GM12878 (cell line): ENCODE measurements at regions not wholly inside any gene's neighbourhood (a gene's known extent, or its start where the extent isn't known, plus 50 kb on each side); places are given as distances from the start of the nearest gene placed in this dataset.

Experiments
- ATAC-seq: fragments of 200-7000 bp; cut with Tn5 transposase; 3 replicates; pipeline ENCODE4 v1.9.1; 2020; ENCODE audit warnings: mild to moderate bottlenecking, moderate library complexity
- BruUV-seq: library from RNA; stranded (reverse); fragments of 400-500 nt; replicated peaks from 2 replicates; lab custom pipeline; 2021; lab: Mats Ljungman, UMichigan
- CTCF ChIA-PET: fragments of 300-600 bp; sonication (Branson Sonifier 250); formaldehyde crosslinking; extraction: SDS; loops from one replicate; lab custom pipeline; 2021; ENCODE audit warnings: inconsistent platforms; lab: Yijun Ruan, JAX
- POLR2A ChIA-PET: fragments of 350-600 bp; formaldehyde crosslinking; extraction: SDS; loops from one replicate; lab custom pipeline; 2021; ENCODE audit warnings: inconsistent platforms; lab: Charles Lee
- RAD21 ChIA-PET: fragments of 300-600 bp; sonication (Branson Sonifier 250); formaldehyde crosslinking; loops from one replicate; lab custom pipeline; 2023; ENCODE audit warnings: antibody characterized with exemption; ENCODE audit not compliant: unreplicated experiment; lab: Charles Lee
- SMC1A ChIA-PET: fragments of 300-600 bp; sonication (Branson Sonifier 250); formaldehyde crosslinking; loops from one replicate; lab custom pipeline; 2023; ENCODE audit not compliant: unreplicated experiment, uncharacterized antibody; lab: Charles Lee
- DNase-seq: peaks from one replicate; pipeline ENCODE4 v3.0.0-alpha.2; 2011; ENCODE audit warnings: low read depth, low spot score
- FAIRE-seq: peaks from 3 replicates; lab custom pipeline; 2011; peaks lifted over from hg19 to GRCh38; lab: Jason Lieb, UNC
- H2AFZ ChIP-seq: 2 replicates; pipeline ENCODE4 v1.6.0; 2011; ENCODE audit warnings: low read depth, low read length, control low read depth; ENCODE audit not compliant: control insufficient read depth
- H3K27ac ChIP-seq: 2 replicates; pipeline ENCODE4 v1.5.1; 2011; ENCODE audit warnings: control low read depth; ENCODE audit not compliant: control insufficient read depth, insufficient read depth
- H3K27me3 ChIP-seq, 2 experiments: replicated peaks in 1 of 2; 2 replicates each; pipeline versions ENCODE4 v1.6.0 to v1.6.1; 2011; ENCODE audit warnings: low read length in 1 of 2; ENCODE audit not compliant: control insufficient read depth in 2 of 2, insufficient read depth in 2 of 2
- H3K36me3 ChIP-seq, 2 experiments: 2 replicates each; pipeline ENCODE4 v1.5.1; 2011; ENCODE audit warnings: low read length in 1 of 2; ENCODE audit not compliant: control insufficient read depth in 2 of 2, insufficient read depth in 2 of 2
- H3K4me1 ChIP-seq: 2 replicates; pipeline ENCODE4 v1.6.1; 2011; ENCODE audit warnings: mild to moderate bottlenecking, low read length, moderate library complexity, mixed read lengths; ENCODE audit not compliant: control insufficient read depth, insufficient read depth
- H3K4me2 ChIP-seq: 2 replicates; pipeline ENCODE4 v1.6.0; 2011; ENCODE audit warnings: control low read depth; ENCODE audit not compliant: control insufficient read depth, insufficient read depth
- H3K4me3 ChIP-seq: fragments of 200-600 bp; sonication (generic); 2 replicates; pipeline ENCODE4 v1.5.1; 2016
- H3K79me2 ChIP-seq: 2 replicates; pipeline ENCODE4 v1.6.0; 2011; ENCODE audit warnings: low read length; ENCODE audit not compliant: control insufficient read depth, insufficient read depth
- H3K9ac ChIP-seq: 2 replicates; pipeline ENCODE4 v1.8.0; 2011; ENCODE audit warnings: low read length, control low read depth, mixed read lengths; ENCODE audit not compliant: control insufficient read depth, insufficient read depth
- H3K9me3 ChIP-seq: replicated peaks from 3 replicates; pipeline ENCODE4 v1.5.1; 2011; ENCODE audit warnings: mild to moderate bottlenecking, low read length; ENCODE audit not compliant: control insufficient read depth, insufficient read depth
- H4K20me1 ChIP-seq: 2 replicates; pipeline ENCODE4 v1.6.0; 2011; ENCODE audit not compliant: control insufficient read depth, insufficient read depth
- CHD2 ChIP-seq: IDR thresholded peaks from 2 replicates; pipeline ENCODE4 v1.6.1; 2011; ENCODE audit warnings: low read depth, low read length, improper control_type of control experiment, borderline replicate concordance
- NFYA ChIP-seq: IDR thresholded peaks from 2 replicates; pipeline ENCODE4 v1.6.1; 2011; ENCODE audit warnings: low read depth, mild to moderate bottlenecking, low read length, improper control_type of control experiment, borderline replicate concordance
- PML ChIP-seq: IDR thresholded peaks from 2 replicates; pipeline ENCODE4 v1.6.1; 2012; ENCODE audit warnings: low read length, inconsistent platforms
- RAD21 ChIP-seq: IDR thresholded peaks from 2 replicates; pipeline ENCODE4 v1.6.1; 2011; ENCODE audit warnings: mild to moderate bottlenecking, low read depth, low read length, moderate library complexity; ENCODE audit not compliant: insufficient read depth
- RUNX3 ChIP-seq: IDR thresholded peaks from 2 replicates; pipeline ENCODE4 v1.6.1; 2012; ENCODE audit warnings: low read length, inconsistent platforms
- STAT3 ChIP-seq: IDR thresholded peaks from 2 replicates; pipeline ENCODE4 v1.6.1; 2011; ENCODE audit warnings: low read depth, low read length, improper control_type of control experiment
- ZNF217 ChIP-seq: fragments of 450-650 bp; IDR thresholded peaks from 2 replicates; pipeline ENCODE4 v1.6.1; 2017; ENCODE audit warnings: antibody characterized with exemption, mild to moderate bottlenecking
- ZNF384 ChIP-seq: IDR thresholded peaks from 2 replicates; pipeline ENCODE4 v1.6.1; 2012; ENCODE audit warnings: low read depth, mild to moderate bottlenecking, low read length, improper control_type of control experiment, borderline replicate concordance
- WGBS: methylation state at CpG from one replicate; pipeline ENCODE4 v1.1.6; 2016; ENCODE audit warnings: low lambda C conversion rate; ENCODE audit not compliant: insufficient replicate concordance, insufficient coverage; ENCODE audit errors: missing lambda C conversion rate; 5-methylcytosine and 5-hydroxymethylcytosine counted together
- in situ Hi-C: fragments of 300-500 bp; cut with MboI; formaldehyde crosslinking; loops from 9 replicates; pipeline ENCODE4 v1.14.3; 2018; ENCODE audit warnings: mixed read lengths
- intact Hi-C: fragments of 100-400 bp; cut with micrococcal nuclease; formaldehyde crosslinking; loops from one replicate; pipeline ENCODE4 v1.14.2; 2022; ENCODE audit not compliant: unreplicated experiment
- TF ChIP-seq, protein P1 (sequence below): fragments of 450-650 bp; IDR thresholded peaks from 2 replicates; pipeline ENCODE4 v1.6.1; 2018; ENCODE audit warnings: borderline replicate concordance, mild to moderate bottlenecking; ENCODE audit not compliant: partially characterized antibody
- TF ChIP-seq, protein P2 (sequence below): IDR thresholded peaks from 2 replicates; pipeline ENCODE4 v1.6.1; 2012; ENCODE audit warnings: low read depth, low read length, improper control_type of control experiment
- TF ChIP-seq, protein P3 (sequence below): fragments of 450-650 bp; IDR thresholded peaks from 2 replicates; pipeline ENCODE4 v1.6.1; 2017; ENCODE audit warnings: mild to moderate bottlenecking
- TF ChIP-seq, protein P4 (sequence below): fragments of 450-650 bp; IDR thresholded peaks from 2 replicates; pipeline ENCODE4 v1.6.1; 2014; ENCODE audit warnings: mild to moderate bottlenecking
- TF ChIP-seq, protein P5 (sequence below), 3 experiments: IDR thresholded peaks in 2 of 3; conservative IDR thresholded peaks in 1 of 3; 2 replicates each; pipeline ENCODE4 v1.5.1; 2011; ENCODE audit warnings: low read depth in 3 of 3, low read length in 3 of 3, mild to moderate bottlenecking in 3 of 3, control low read depth in 2 of 3, moderate library complexity in 2 of 3, inconsistent platforms in 1 of 3, mixed read lengths in 1 of 3; ENCODE audit not compliant: control insufficient read depth in 2 of 3, insufficient read depth in 1 of 3; ENCODE audit errors: extremely low read depth in 1 of 3

- POLR2A ChIA-PET, result no interaction called here
- Histone ChIP-seq H3K36me3 (no peaks in the 10 kb centered on the region), H3K9me3 (no peaks in the 10 kb centered on the region), H3K4me3 (no peak overlapping the region), H3K27ac (no peak overlapping the region), H3K27me3 (no peaks in the 10 kb centered on the region), H3K4me1 (no peaks in the 10 kb centered on the region), H2AFZ (no peak overlapping the region), H3K4me2 (no peak overlapping the region), H3K79me2 (no peaks in the 10 kb centered on the region), H3K9ac (no peak overlapping the region), H4K20me1 (no peaks in the 10 kb centered on the region)
- FAIRE-seq (no peak), DNase-seq (no peak), ATAC-seq (peak; percentile 63)
- in situ Hi-C loops, result no loop called here
- CTCF ChIA-PET, result no interaction called here
- 16% methylated on average over 4 of the region's 4 CpGs for WGBS
- TF ChIP-seq ZNF384, result no peak
- TF ChIP-seq CHD2, result no peak
- TF ChIP-seq STAT3, result no peak
- TF ChIP-seq RAD21, result 0 out of 2 replicates have a peak, but pooled peaks have one; percentile 21
- TF ChIP-seq NFYA, result no peak
- TF ChIP-seq, protein P1, sequence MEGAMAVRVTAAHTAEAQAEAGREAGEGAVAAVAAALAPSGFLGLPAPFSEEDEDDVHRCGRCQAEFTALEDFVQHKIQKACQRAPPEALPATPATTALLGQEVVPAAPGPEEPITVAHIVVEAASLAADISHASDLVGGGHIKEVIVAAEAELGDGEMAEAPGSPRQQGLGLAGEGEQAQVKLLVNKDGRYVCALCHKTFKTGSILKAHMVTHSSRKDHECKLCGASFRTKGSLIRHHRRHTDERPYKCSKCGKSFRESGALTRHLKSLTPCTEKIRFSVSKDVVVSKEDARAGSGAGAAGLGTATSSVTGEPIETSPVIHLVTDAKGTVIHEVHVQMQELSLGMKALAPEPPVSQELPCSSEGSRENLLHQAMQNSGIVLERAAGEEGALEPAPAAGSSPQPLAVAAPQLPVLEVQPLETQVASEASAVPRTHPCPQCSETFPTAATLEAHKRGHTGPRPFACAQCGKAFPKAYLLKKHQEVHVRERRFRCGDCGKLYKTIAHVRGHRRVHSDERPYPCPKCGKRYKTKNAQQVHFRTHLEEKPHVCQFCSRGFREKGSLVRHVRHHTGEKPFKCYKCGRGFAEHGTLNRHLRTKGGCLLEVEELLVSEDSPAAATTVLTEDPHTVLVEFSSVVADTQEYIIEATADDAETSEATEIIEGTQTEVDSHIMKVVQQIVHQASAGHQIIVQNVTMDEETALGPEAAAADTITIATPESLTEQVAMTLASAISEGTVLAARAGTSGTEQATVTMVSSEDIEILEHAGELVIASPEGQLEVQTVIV, result no peak
- TF ChIP-seq, protein P2, sequence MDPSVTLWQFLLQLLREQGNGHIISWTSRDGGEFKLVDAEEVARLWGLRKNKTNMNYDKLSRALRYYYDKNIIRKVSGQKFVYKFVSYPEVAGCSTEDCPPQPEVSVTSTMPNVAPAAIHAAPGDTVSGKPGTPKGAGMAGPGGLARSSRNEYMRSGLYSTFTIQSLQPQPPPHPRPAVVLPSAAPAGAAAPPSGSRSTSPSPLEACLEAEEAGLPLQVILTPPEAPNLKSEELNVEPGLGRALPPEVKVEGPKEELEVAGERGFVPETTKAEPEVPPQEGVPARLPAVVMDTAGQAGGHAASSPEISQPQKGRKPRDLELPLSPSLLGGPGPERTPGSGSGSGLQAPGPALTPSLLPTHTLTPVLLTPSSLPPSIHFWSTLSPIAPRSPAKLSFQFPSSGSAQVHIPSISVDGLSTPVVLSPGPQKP, result no peak
- no peak for TF ChIP-seq PML
- TF ChIP-seq, protein P3, sequence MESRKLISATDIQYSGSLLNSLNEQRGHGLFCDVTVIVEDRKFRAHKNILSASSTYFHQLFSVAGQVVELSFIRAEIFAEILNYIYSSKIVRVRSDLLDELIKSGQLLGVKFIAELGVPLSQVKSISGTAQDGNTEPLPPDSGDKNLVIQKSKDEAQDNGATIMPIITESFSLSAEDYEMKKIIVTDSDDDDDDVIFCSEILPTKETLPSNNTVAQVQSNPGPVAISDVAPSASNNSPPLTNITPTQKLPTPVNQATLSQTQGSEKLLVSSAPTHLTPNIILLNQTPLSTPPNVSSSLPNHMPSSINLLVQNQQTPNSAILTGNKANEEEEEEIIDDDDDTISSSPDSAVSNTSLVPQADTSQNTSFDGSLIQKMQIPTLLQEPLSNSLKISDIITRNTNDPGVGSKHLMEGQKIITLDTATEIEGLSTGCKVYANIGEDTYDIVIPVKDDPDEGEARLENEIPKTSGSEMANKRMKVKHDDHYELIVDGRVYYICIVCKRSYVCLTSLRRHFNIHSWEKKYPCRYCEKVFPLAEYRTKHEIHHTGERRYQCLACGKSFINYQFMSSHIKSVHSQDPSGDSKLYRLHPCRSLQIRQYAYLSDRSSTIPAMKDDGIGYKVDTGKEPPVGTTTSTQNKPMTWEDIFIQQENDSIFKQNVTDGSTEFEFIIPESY, result no peak
- no peak for TF ChIP-seq ZNF217
- TF ChIP-seq, protein P4, sequence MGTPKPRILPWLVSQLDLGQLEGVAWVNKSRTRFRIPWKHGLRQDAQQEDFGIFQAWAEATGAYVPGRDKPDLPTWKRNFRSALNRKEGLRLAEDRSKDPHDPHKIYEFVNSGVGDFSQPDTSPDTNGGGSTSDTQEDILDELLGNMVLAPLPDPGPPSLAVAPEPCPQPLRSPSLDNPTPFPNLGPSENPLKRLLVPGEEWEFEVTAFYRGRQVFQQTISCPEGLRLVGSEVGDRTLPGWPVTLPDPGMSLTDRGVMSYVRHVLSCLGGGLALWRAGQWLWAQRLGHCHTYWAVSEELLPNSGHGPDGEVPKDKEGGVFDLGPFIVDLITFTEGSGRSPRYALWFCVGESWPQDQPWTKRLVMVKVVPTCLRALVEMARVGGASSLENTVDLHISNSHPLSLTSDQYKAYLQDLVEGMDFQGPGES, result no peak
- TF ChIP-seq, protein P5, sequence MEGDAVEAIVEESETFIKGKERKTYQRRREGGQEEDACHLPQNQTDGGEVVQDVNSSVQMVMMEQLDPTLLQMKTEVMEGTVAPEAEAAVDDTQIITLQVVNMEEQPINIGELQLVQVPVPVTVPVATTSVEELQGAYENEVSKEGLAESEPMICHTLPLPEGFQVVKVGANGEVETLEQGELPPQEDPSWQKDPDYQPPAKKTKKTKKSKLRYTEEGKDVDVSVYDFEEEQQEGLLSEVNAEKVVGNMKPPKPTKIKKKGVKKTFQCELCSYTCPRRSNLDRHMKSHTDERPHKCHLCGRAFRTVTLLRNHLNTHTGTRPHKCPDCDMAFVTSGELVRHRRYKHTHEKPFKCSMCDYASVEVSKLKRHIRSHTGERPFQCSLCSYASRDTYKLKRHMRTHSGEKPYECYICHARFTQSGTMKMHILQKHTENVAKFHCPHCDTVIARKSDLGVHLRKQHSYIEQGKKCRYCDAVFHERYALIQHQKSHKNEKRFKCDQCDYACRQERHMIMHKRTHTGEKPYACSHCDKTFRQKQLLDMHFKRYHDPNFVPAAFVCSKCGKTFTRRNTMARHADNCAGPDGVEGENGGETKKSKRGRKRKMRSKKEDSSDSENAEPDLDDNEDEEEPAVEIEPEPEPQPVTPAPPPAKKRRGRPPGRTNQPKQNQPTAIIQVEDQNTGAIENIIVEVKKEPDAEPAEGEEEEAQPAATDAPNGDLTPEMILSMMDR (IDR thresholded peaks at IDR 0.05 in 2 of 3, conservative IDR thresholded peaks at IDR 0.05 in 1 of 3; ENCODE audit: control insufficient read depth in 2 of 3, extremely low read depth in 1 of 3, insufficient read depth in 1 of 3, low read depth in 3 of 3, low read length in 3 of 3), result 0 out of 6 replicates have a peak, but pooled peaks of 1 of the 3 experiments have one; percentile 10
- TF ChIP-seq RUNX3, result no peak
- RAD21 ChIA-PET, result no interaction called here
- intact Hi-C loops, result no loop called here
- no TSS peak for BruUV-seq
- SMC1A ChIA-PET, result no interaction called here
Measured at GRCh38 chr1:108327534-108328466, 83.9 kb upstream of the NBPF4 start.
